ENCODE measurements at regions not wholly inside any gene's neighbourhood (a gene's known extent, or its start where the extent isn't known, plus 50 kb on each side); places are given as distances from the start of the nearest gene placed in this dataset.

DNA sequence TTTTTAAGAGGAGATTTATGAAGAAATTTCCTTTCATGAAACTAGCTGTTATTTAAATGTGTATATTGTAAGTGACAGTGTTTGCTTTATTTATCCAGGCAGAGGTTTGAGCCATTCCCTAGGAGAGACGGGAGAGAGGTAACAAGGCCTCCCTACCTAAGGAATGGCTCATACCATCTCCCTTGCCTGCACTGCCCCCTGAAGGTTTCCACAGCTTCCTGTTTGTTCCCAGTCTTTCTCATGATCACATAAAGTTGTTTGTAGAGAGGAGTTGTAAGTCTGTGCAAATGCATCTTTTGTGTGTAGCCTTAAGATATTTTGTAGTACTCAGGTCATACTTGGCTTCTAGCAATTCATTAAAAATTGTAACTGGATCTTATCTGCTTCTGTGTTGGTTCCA is 1504.5 kb upstream of the PCDH10 start:
- TF ChIP-seq RAD21 (IDR thresholded peaks at IDR 0.05): no peak
- TF ChIP-seq, protein P1, sequence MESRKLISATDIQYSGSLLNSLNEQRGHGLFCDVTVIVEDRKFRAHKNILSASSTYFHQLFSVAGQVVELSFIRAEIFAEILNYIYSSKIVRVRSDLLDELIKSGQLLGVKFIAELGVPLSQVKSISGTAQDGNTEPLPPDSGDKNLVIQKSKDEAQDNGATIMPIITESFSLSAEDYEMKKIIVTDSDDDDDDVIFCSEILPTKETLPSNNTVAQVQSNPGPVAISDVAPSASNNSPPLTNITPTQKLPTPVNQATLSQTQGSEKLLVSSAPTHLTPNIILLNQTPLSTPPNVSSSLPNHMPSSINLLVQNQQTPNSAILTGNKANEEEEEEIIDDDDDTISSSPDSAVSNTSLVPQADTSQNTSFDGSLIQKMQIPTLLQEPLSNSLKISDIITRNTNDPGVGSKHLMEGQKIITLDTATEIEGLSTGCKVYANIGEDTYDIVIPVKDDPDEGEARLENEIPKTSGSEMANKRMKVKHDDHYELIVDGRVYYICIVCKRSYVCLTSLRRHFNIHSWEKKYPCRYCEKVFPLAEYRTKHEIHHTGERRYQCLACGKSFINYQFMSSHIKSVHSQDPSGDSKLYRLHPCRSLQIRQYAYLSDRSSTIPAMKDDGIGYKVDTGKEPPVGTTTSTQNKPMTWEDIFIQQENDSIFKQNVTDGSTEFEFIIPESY (IDR thresholded peaks at IDR 0.05): no peak
- TF ChIP-seq, protein P2, sequence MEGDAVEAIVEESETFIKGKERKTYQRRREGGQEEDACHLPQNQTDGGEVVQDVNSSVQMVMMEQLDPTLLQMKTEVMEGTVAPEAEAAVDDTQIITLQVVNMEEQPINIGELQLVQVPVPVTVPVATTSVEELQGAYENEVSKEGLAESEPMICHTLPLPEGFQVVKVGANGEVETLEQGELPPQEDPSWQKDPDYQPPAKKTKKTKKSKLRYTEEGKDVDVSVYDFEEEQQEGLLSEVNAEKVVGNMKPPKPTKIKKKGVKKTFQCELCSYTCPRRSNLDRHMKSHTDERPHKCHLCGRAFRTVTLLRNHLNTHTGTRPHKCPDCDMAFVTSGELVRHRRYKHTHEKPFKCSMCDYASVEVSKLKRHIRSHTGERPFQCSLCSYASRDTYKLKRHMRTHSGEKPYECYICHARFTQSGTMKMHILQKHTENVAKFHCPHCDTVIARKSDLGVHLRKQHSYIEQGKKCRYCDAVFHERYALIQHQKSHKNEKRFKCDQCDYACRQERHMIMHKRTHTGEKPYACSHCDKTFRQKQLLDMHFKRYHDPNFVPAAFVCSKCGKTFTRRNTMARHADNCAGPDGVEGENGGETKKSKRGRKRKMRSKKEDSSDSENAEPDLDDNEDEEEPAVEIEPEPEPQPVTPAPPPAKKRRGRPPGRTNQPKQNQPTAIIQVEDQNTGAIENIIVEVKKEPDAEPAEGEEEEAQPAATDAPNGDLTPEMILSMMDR (IDR thresholded peaks at IDR 0.05; ENCODE audit: low read depth, low read length, missing input control): no peak
